PC-3 (cell line): ENCODE measurements at regions not wholly inside any gene's neighbourhood (a gene's known extent, or its start where the extent isn't known, plus 50 kb on each side); places are given as distances from the start of the nearest gene placed in this dataset.

Experiments used
- ATAC-seq: fragments of 200-7000 bp; cut with Tn5 transposase; 2 replicates; pipeline ENCODE4 v1.9.1; 2020; ENCODE audit warnings: mild to moderate bottlenecking, moderate library complexity
- BruUV-seq: library from RNA; stranded (reverse); fragments of 400-500 nt; replicated peaks from 2 replicates; lab custom pipeline; 2021; lab: Mats Ljungman, UMichigan
- CTCF ChIA-PET: fragments of 300-600 bp; sonication (Branson Sonifier 250); formaldehyde crosslinking; loops from one replicate; lab custom pipeline; 2022; ENCODE audit warnings: antibody characterized with exemption; lab: Charles Lee
- POLR2A ChIA-PET: fragments of 300-600 bp; sonication (Branson Sonifier 250); formaldehyde crosslinking; loops from one replicate; lab custom pipeline; 2022; ENCODE audit warnings: antibody characterized with exemption; ENCODE audit not compliant: unreplicated experiment; lab: Charles Lee
- DNase-seq: peaks from one replicate; pipeline ENCODE4 v3.0.0-alpha.2; 2015
- H2AFZ ChIP-seq: fragments of 300-600 bp; sonication (generic); 2 replicates; pipeline ENCODE4 v1.6.0; 2016; ENCODE audit warnings: antibody characterized with exemption, low read length
- H3F3A ChIP-seq: fragments of 300-600 bp; sonication (generic); one replicate; pipeline ENCODE4 v1.6.0; 2017; ENCODE audit warnings: antibody characterized with exemption, low read length, control low read depth, mild to moderate bottlenecking; ENCODE audit not compliant: unreplicated experiment
- H3K27ac ChIP-seq: fragments of 300-600 bp; sonication (generic); 2 replicates; pipeline ENCODE4 v1.5.1; 2016; ENCODE audit warnings: mild to moderate bottlenecking, low read length
- H3K27me3 ChIP-seq: fragments of 300-600 bp; sonication (generic); 2 replicates; pipeline ENCODE4 v1.6.1; 2016; ENCODE audit warnings: low read length, mixed read lengths
- H3K36me3 ChIP-seq: fragments of 300-600 bp; sonication (generic); 2 replicates; pipeline ENCODE4 v1.6.1; 2016; ENCODE audit warnings: low read depth, mixed run types, low read length, mixed read lengths
- H3K4me1 ChIP-seq: fragments of 300-600 bp; sonication (generic); 2 replicates; pipeline ENCODE4 v1.5.1; 2016; ENCODE audit warnings: low read length; ENCODE audit not compliant: insufficient read depth
- H3K4me2 ChIP-seq: fragments of 300-600 bp; sonication (generic); 2 replicates; pipeline ENCODE4 v1.6.0; 2016; ENCODE audit warnings: low read length
- H3K4me3 ChIP-seq: fragments of 300-600 bp; sonication (generic); 2 replicates; pipeline ENCODE4 v1.5.1; 2016; ENCODE audit warnings: mild to moderate bottlenecking, low read length, mixed read lengths
- H3K79me2 ChIP-seq: fragments of 300-600 bp; sonication (generic); 2 replicates; pipeline ENCODE4 v1.6.1; 2017; ENCODE audit warnings: low read length, mixed read lengths
- H3K9ac ChIP-seq: fragments of 300-600 bp; sonication (generic); 2 replicates; pipeline ENCODE4 v1.6.0; 2016; ENCODE audit warnings: mild to moderate bottlenecking, low read length
- H3K9me2 ChIP-seq: fragments of 300-600 bp; sonication (generic); replicated peaks from 2 replicates; pipeline ENCODE4 v1.6.1; 2016; ENCODE audit warnings: mixed run types, low read length, mixed read lengths
- H3K9me3 ChIP-seq: fragments of 300-600 bp; sonication (generic); 2 replicates; pipeline ENCODE4 v1.6.1; 2016; ENCODE audit warnings: low read length, mixed read lengths
- H4K20me1 ChIP-seq: fragments of 300-600 bp; sonication (generic); 2 replicates; pipeline ENCODE4 v1.6.1; 2016; ENCODE audit warnings: low read length, mixed read lengths
- EZH2 ChIP-seq: fragments of 300-600 bp; sonication (generic); IDR thresholded peaks from one replicate; pipeline ENCODE4 v1.6.1; 2017; ENCODE audit warnings: antibody characterized with exemption, mild to moderate bottlenecking, low read length; ENCODE audit not compliant: unreplicated experiment
- EZH2phosphoT487 ChIP-seq: fragments of 300-600 bp; sonication (generic); IDR thresholded peaks from 2 replicates; pipeline ENCODE4 v1.6.1; 2018; ENCODE audit warnings: mild to moderate bottlenecking, antibody characterized with exemption, low read length, borderline replicate concordance
- intact Hi-C: fragments of 100-400 bp; cut with micrococcal nuclease; formaldehyde crosslinking; loops from 2 replicates; pipeline ENCODE4 v1.9.0; 2023
- TF ChIP-seq, protein P1 (sequence below): fragments of 300-600 bp; sonication (generic); conservative IDR thresholded peaks from 2 replicates; pipeline ENCODE4 v1.5.1; 2017; ENCODE audit warnings: antibody characterized with exemption, low read depth, mild to moderate bottlenecking, low read length

GRCh38 chr14:76597387-76597786 lies 163.9 kb upstream of the VASH1 start:
- Histone ChIP-seq H3K9me3 (no peaks in the 10 kb centered on the region), H3K4me3 (no peak overlapping the region), H3K79me2 (no peaks in the 10 kb centered on the region), H3K4me1 (no peaks in the 10 kb centered on the region), H3K9me2 (no peaks in the 10 kb centered on the region), H3K27me3 (peaks cover 65% of the 10 kb centered on the region), H3K9ac (no peak overlapping the region), H3K36me3 (no peaks in the 10 kb centered on the region), H3K4me2 (no peak overlapping the region), H2AFZ (no peak overlapping the region), H4K20me1 (no peaks in the 10 kb centered on the region), H3K27ac (no peak overlapping the region), H3F3A (no peaks in the 10 kb centered on the region)
- DNase-seq = no peak
- ATAC-seq = no peak
- ChIA-PET CTCF (interaction anchor here (0.6 kb wide), 1 partner anchor 424 kb away, joined by 3 read pairs; no protein-coding TSS in a partner anchor), POLR2A (no interaction called here)
- TF ChIP-seq EZH2 (no peak), EZH2phosphoT487 (no peak)
- TF ChIP-seq, protein P1, sequence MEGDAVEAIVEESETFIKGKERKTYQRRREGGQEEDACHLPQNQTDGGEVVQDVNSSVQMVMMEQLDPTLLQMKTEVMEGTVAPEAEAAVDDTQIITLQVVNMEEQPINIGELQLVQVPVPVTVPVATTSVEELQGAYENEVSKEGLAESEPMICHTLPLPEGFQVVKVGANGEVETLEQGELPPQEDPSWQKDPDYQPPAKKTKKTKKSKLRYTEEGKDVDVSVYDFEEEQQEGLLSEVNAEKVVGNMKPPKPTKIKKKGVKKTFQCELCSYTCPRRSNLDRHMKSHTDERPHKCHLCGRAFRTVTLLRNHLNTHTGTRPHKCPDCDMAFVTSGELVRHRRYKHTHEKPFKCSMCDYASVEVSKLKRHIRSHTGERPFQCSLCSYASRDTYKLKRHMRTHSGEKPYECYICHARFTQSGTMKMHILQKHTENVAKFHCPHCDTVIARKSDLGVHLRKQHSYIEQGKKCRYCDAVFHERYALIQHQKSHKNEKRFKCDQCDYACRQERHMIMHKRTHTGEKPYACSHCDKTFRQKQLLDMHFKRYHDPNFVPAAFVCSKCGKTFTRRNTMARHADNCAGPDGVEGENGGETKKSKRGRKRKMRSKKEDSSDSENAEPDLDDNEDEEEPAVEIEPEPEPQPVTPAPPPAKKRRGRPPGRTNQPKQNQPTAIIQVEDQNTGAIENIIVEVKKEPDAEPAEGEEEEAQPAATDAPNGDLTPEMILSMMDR = no peak
- BruUV-seq = no TSS peak
- intact Hi-C loops = no loop called here

- POLR2A ChIA-PET = no interaction called here
- Histone ChIP-seq H3K36me3 (no peaks in the 10 kb centered on the region), H3K79me2 (no peaks in the 10 kb centered on the region), H2AFZ (no peak overlapping the region), H3K4me1 (no peaks in the 10 kb centered on the region), H3K4me3 (no peak overlapping the region), H3K27ac (no peak overlapping the region), H4K20me1 (no peaks in the 10 kb centered on the region), H3K27me3 (peaks cover 61% of the 10 kb centered on the region), H3K9ac (no peak overlapping the region), H3F3A (no peaks in the 10 kb centered on the region), H3K4me2 (no peak overlapping the region), H3K9me3 (no peaks in the 10 kb centered on the region), H3K9me2 (no peaks in the 10 kb centered on the region)
- CTCF ChIA-PET = interaction anchor here (0.6 kb wide), 1 partner anchor 119 kb away, joined by 3 read pairs; no protein-coding TSS in a partner anchor
- ATAC-seq = no peak
- no TSS peak for BruUV-seq
- intact Hi-C loops = no loop called here
- TF ChIP-seq, protein P1 = no peak
- no peak for TF ChIP-seq EZH2
- no peak for DNase-seq
These were observed 162.1 kb upstream of the VASH1 start for GRCh38 chr14:76599141-76599540.

DNA sequence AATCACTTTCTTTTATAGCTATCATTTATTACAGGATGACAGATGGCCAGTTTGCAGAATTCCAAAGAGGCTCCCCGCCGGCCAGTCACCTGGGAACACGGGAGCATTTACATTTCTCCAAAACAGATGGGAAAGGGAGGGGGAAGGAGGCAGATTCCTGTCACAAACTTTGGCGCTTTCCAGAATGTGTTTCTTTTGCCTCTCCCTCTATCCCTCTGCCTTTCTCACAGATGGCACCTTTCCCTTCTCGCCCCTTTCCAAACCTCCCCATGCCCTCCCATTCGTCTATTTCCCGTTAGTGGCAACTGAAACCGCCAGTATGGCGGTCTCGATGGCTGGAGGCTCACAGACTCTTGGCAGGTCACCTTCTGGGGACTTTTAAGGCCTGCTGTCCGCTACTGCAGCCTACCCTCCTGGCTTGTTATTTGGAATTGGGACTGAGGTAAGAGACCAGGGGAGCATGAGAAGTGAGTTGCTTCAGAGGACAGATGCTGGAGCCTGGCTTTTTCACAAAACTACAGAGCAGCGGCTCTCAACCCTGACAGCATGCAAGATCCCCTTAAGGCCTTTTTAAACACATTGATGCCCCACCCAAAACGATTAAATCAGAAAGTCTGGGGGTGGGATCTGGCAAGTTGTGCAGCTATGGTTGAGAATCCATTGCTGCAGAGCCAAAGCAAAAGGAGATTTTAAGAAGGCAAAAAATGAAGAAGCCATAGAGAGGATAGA lies 161.5 kb upstream of the VASH1 start:
- Histone ChIP-seq H3K4me3 (no peak overlapping the region), H3K9me2 (no peaks in the 10 kb centered on the region), H3K9me3 (no peaks in the 10 kb centered on the region), H2AFZ (no peak overlapping the region), H4K20me1 (no peaks in the 10 kb centered on the region), H3K9ac (no peak overlapping the region), H3F3A (no peaks in the 10 kb centered on the region), H3K27ac (no peak overlapping the region), H3K79me2 (no peaks in the 10 kb centered on the region), H3K4me1 (no peaks in the 10 kb centered on the region), H3K27me3 (peaks cover 62% of the 10 kb centered on the region), H3K36me3 (no peaks in the 10 kb centered on the region), H3K4me2 (no peak overlapping the region)
- POLR2A ChIA-PET = no interaction called here
- DNase-seq (no peak), ATAC-seq (no peak)
- CTCF ChIA-PET = interaction anchor here (0.6 kb wide), 1 partner anchor 120 kb away, joined by 3 read pairs; no protein-coding TSS in a partner anchor
- no peak for TF ChIP-seq EZH2
- TF ChIP-seq, protein P1 = no peak
- TF ChIP-seq EZH2phosphoT487 = no peak
- no TSS peak for BruUV-seq
- intact Hi-C loops = no loop called here
